OCI-LY7 (cell line): ENCODE measurements at regions not wholly inside any gene's neighbourhood (a gene's known extent, or its start where the extent isn't known, plus 50 kb on each side); places are given as distances from the start of the nearest gene placed in this dataset.
"Not testable (repeated sequence)": the region's sequence is repeated elsewhere in the genome, so short reads cannot be mapped to it uniquely, and the experiment has no call there.

ENCODE experiments used
- BruUV-seq: library from RNA; stranded (reverse); fragments of 400-500 nt; replicated peaks from 2 replicates; lab custom pipeline; 2021; lab: Mats Ljungman, UMichigan
- CTCF ChIA-PET: fragments of 300-600 bp; sonication (Branson Sonifier 250); formaldehyde crosslinking; loops from one replicate; lab custom pipeline; 2022; ENCODE audit warnings: antibody characterized with exemption; ENCODE audit not compliant: unreplicated experiment; lab: Charles Lee
- POLR2A ChIA-PET: fragments of 300-600 bp; sonication (Branson Sonifier 250); formaldehyde crosslinking; loops from one replicate; lab custom pipeline; 2022; ENCODE audit warnings: antibody characterized with exemption; lab: Charles Lee
- DNase-seq: peaks from one replicate; pipeline ENCODE4 v3.0.0-alpha.2; 2015; ENCODE audit warnings: low spot score
- H2AFZ ChIP-seq: fragments of 200-600 bp; sonication (generic), shearing (Covaris generic); 2 replicates; pipeline ENCODE4 v1.6.1; 2014; ENCODE audit warnings: mild to moderate bottlenecking, antibody characterized with exemption, low read length, moderate library complexity
- H3K27ac ChIP-seq: fragments of 200-600 bp; sonication (generic); 2 replicates; pipeline ENCODE4 v1.5.1; 2014; ENCODE audit warnings: mixed run types, low read depth, mild to moderate bottlenecking, moderate library complexity, low read length, inconsistent platforms; ENCODE audit not compliant: poor library complexity, severe bottlenecking
- H3K36me3 ChIP-seq: fragments of 200-600 bp; sonication (generic); 2 replicates; pipeline ENCODE4 v1.6.1; 2014; ENCODE audit warnings: mild to moderate bottlenecking, antibody characterized with exemption, low read length, moderate library complexity, mixed read lengths; ENCODE audit not compliant: insufficient read depth
- H3K4me1 ChIP-seq: fragments of 200-600 bp; sonication (generic); 2 replicates; pipeline ENCODE4 v1.5.1; 2014; ENCODE audit warnings: mild to moderate bottlenecking, low read length; ENCODE audit not compliant: insufficient read depth, poor library complexity, severe bottlenecking
- H3K4me2 ChIP-seq: fragments of 200-600 bp; sonication (generic); 2 replicates; pipeline ENCODE4 v1.6.1; 2014; ENCODE audit warnings: mild to moderate bottlenecking, low read length
- H3K4me3 ChIP-seq: fragments of 200-600 bp; sonication (generic); 2 replicates; pipeline ENCODE4 v1.5.1; 2014; ENCODE audit warnings: mild to moderate bottlenecking, low read depth, low read length; ENCODE audit not compliant: poor library complexity, severe bottlenecking
- H3K79me2 ChIP-seq: fragments of 200-600 bp; sonication (generic); 2 replicates; pipeline ENCODE4 v1.6.1; 2016; ENCODE audit warnings: low read depth, mild to moderate bottlenecking, low read length, moderate library complexity, mixed read lengths; ENCODE audit not compliant: insufficient read depth
- H3K9me2 ChIP-seq: fragments of 200-600 bp; sonication (generic); 2 replicates; pipeline ENCODE4 v1.6.1; 2016; ENCODE audit warnings: mild to moderate bottlenecking, low read length, mixed read lengths; ENCODE audit not compliant: insufficient read depth
- H3K9me3 ChIP-seq: fragments of 200-600 bp; sonication (generic); 2 replicates; pipeline ENCODE4 v1.6.1; 2014; ENCODE audit warnings: mild to moderate bottlenecking, mixed run types, low read length, mixed read lengths
- H4K20me1 ChIP-seq: fragments of 200-600 bp; sonication (generic); 2 replicates; pipeline ENCODE4 v1.6.1; 2014; ENCODE audit warnings: mild to moderate bottlenecking, antibody characterized with exemption, low read length, moderate library complexity, mixed read lengths; ENCODE audit not compliant: insufficient read depth
- CTCF ChIP-seq: fragments of 200-600 bp; sonication (generic); conservative IDR thresholded peaks from 2 replicates; pipeline ENCODE4 v1.5.1; 2014; ENCODE audit warnings: mild to moderate bottlenecking, antibody characterized with exemption, low read length, moderate library complexity, mixed read lengths
- EZH2phosphoT487 ChIP-seq: fragments of 200-600 bp; sonication (generic); IDR thresholded peaks from 2 replicates; pipeline ENCODE4 v1.6.1; 2018; ENCODE audit warnings: low read depth, borderline replicate concordance, mild to moderate bottlenecking, mixed run types, antibody characterized with exemption, low read length, moderate library complexity, mixed read lengths
- intact Hi-C: fragments of 100-400 bp; cut with micrococcal nuclease; formaldehyde crosslinking; loops from one replicate; pipeline ENCODE4 v1.10.0; 2022; ENCODE audit not compliant: unreplicated experiment

- Histone ChIP-seq H3K27ac (no peak overlapping the region), H4K20me1 (no peaks in the 10 kb centered on the region), H3K36me3 (no peaks in the 10 kb centered on the region), H3K4me2 (no peak overlapping the region), H3K4me3 (no peak overlapping the region), H3K9me2 (no peaks in the 10 kb centered on the region), H3K9me3 (no peaks in the 10 kb centered on the region), H3K4me1 (no peaks in the 10 kb centered on the region), H2AFZ (no peak overlapping the region), H3K79me2 (no peaks in the 10 kb centered on the region)
- POLR2A ChIA-PET, result no interaction called here
- intact Hi-C loops, result no loop called here
- CTCF ChIA-PET, result no interaction called here
- BruUV-seq, result no TSS peak
- TF ChIP-seq EZH2phosphoT487 (no peak), CTCF (no peak)
- DNase-seq, result no peak
Observed at GRCh38 chr9:84517026-84517425, 152.5 kb upstream of the NTRK2 start.

GRCh38 chr9:84519413-84519812 lies 150.1 kb upstream of the NTRK2 start:
- Histone ChIP-seq H3K27ac (no peak overlapping the region), H3K4me1 (no peaks in the 10 kb centered on the region), H2AFZ (no peak overlapping the region), H3K9me3 (no peaks in the 10 kb centered on the region), H3K4me2 (no peak overlapping the region), H3K4me3 (no peak overlapping the region), H3K9me2 (no peaks in the 10 kb centered on the region), H3K36me3 (no peaks in the 10 kb centered on the region), H3K79me2 (no peaks in the 10 kb centered on the region), H4K20me1 (no peaks in the 10 kb centered on the region)
- POLR2A ChIA-PET, result no interaction called here
- no peak for DNase-seq
- intact Hi-C loops, result no loop called here
- BruUV-seq, result no TSS peak
- no peak for TF ChIP-seq CTCF
- TF ChIP-seq EZH2phosphoT487, result no peak
- CTCF ChIA-PET, result no interaction called here

GRCh38 chr9:84521208-84521607 lies 148.3 kb upstream of the NTRK2 start:
- H3K9me3 ChIP-seq, result no peaks in the 10 kb centered on the region
- no peaks in the 10 kb centered on the region for H3K79me2 ChIP-seq
- no TSS peak for BruUV-seq
- H4K20me1 ChIP-seq, result no peaks in the 10 kb centered on the region
- no peak overlapping the region for H2AFZ ChIP-seq
- no peak for DNase-seq
- CTCF ChIA-PET, result no interaction called here
- H3K4me1 ChIP-seq, result no peaks in the 10 kb centered on the region
- no peak overlapping the region for H3K27ac ChIP-seq
- intact Hi-C loops, result no loop called here
- H3K9me2 ChIP-seq, result no peaks in the 10 kb centered on the region
- no peak overlapping the region for H3K4me2 ChIP-seq
- POLR2A ChIA-PET, result no interaction called here
- TF ChIP-seq EZH2phosphoT487, result no peak
- no peak for TF ChIP-seq CTCF
- no peak overlapping the region for H3K4me3 ChIP-seq
- H3K36me3 ChIP-seq, result no peaks in the 10 kb centered on the region

- POLR2A ChIA-PET, H3K4me1 ChIP-seq, BruUV-seq, DNase-seq, H2AFZ ChIP-seq, H3K36me3 ChIP-seq, H3K27ac ChIP-seq, H3K9me2 ChIP-seq, H3K4me3 ChIP-seq, H3K9me3 ChIP-seq, H4K20me1 ChIP-seq, intact Hi-C loops, H3K4me2 ChIP-seq, CTCF ChIA-PET, H3K79me2 ChIP-seq: not testable (repeated sequence)
Observed at GRCh38 chr9:84526211-84526610, 143.3 kb upstream of the NTRK2 start.
